ENCODE measurements at regions not wholly inside any gene's neighbourhood (a gene's known extent, or its start where the extent isn't known, plus 50 kb on each side); places are given as distances from the start of the nearest gene placed in this dataset.
A peak's percentile ranks its signal among the peaks of the same experiment; 100 is the strongest.

DNA sequence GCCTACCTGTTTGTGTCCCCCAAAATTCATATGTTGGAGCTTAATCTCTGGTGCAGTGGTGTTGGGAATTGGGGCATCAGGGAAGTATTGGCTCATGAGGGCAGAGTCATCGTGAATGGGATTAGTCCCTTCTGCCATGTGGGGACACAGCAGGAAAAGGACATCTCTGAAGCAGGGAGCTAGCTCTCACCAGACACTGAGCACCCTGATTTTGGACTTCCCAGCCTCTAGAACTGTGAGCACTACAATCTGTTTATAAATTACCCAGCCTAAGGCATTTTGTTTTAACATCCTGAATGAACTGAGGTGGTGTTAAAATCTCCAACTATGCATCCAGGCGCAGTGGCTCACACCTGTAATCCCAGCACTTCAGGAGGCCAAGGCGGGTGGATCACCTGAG is 206.0 kb downstream of the SEC14L1 start:
- DNase-seq (ENCODE audit: low spot score in 2 of 2) = no peak
- no peaks in the 10 kb centered on the region for H3K27me3 ChIP-seq
- H3K4me3 ChIP-seq = no peak overlapping the region
- no peak for TF ChIP-seq POLR2AphosphoS5 (IDR thresholded peaks at IDR 0.05)
- no peak for TF ChIP-seq CTCF (IDR thresholded peaks at IDR 0.05)
- TF ChIP-seq POLR2A (IDR thresholded peaks at IDR 0.05) = no peak
- intact Hi-C loops (cut with DNase I; ENCODE audit: low total_unique reads) = loop anchor here (10.0 kb wide), 1 partner anchor 1882 kb away; no protein-coding TSS in a partner anchor
- H3K27ac ChIP-seq = no peak overlapping the region
- no peaks in the 10 kb centered on the region for H3K9me3 ChIP-seq
- peaks cover 0 to 5% of the 10 kb centered on the region in 2 donors for H3K4me1 ChIP-seq
- H3K36me3 ChIP-seq = no peaks in the 10 kb centered on the region

DNA sequence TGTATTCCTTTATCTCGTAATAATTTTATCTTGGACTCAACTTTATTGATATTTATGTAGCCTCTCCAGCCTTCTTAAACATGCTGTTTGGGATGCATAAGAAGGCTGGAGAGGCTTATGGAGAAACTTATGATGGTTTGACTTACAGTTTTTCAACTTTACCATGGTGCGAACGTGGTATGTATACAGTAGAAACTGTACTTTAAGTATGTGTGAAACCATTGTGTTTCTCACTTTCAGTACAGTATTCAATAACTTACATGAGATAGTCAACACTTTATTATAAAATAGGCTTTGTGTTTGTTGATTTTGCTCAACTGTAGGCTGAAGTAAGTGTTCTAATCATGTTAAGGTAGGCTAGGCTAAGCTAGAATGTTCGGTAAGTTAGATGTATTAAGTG is 206.8 kb downstream of the SEC14L1 start:
- DNase-seq (ENCODE audit: low spot score in 2 of 2) = no peak
- H3K27ac ChIP-seq = no peak overlapping the region
- no peaks in the 10 kb centered on the region for H3K27me3 ChIP-seq
- H3K36me3 ChIP-seq = no peaks in the 10 kb centered on the region
- TF ChIP-seq POLR2AphosphoS5 (IDR thresholded peaks at IDR 0.05) (no peak), POLR2A (IDR thresholded peaks at IDR 0.05) (no peak), CTCF (IDR thresholded peaks at IDR 0.05) (no peak)
- H3K9me3 ChIP-seq = no peaks in the 10 kb centered on the region
- H3K4me3 ChIP-seq = no peak overlapping the region
- H3K4me1 ChIP-seq = peaks cover 0 to 5% of the 10 kb centered on the region in 2 donors
- intact Hi-C loops (cut with DNase I; ENCODE audit: low total_unique reads) = loop anchor here (10.0 kb wide), 1 partner anchor 1883 kb away; no protein-coding TSS in a partner anchor

DNA sequence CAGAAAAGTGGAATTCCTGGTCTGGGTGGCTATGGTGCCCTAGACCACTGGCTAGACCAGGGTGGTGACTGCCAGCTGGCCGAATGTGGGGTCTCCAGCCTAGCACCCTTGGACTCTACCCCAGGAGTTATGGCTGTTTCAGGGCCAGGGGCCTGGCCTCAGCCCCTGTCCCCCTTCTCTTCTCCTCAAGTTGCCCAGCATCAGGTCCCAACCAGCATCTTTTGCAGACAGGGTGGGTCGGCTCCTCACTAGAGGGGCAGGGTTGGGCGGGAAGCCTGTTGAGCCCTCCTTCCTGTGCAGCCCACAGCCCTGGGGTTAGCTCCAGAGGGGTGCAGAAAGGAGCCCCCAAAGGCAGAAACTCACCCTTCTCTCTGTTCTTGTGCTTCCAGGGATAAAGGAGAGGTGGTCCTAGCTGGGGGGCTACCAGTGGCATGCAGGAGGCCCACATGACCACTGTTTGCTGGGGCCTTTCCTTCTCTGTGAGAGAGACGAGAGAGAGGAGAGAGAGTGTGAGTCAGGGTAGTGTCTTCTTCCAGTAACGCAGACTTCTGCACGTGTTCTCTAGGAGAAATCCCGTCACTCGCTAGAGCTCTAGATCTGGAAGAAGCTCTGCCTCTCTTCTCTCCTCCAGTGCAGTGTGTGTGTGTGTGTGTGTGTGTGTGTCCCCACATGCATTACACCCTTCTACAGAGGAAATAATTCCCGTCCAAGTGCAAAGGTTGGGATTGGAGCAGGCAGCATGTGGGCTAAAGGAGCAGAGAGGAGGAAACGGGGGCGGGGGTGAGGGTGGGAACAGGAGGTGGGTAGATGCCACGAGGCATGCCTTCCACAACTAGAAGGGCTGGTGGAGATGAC is 209.4 kb downstream of the SEC14L1 start:
- Histone ChIP-seq H3K4me1 (peaks cover 0 to 5% of the 10 kb centered on the region in 2 donors), H3K4me3 (no peak overlapping the region), H3K36me3 (no peaks in the 10 kb centered on the region), H3K27ac (peak overlapping the region; percentile 50 to 89), H3K9me3 (no peaks in the 10 kb centered on the region), H3K27me3 (no peaks in the 10 kb centered on the region)
- no peak for TF ChIP-seq POLR2AphosphoS5 (IDR thresholded peaks at IDR 0.05)
- no peak for TF ChIP-seq POLR2A (IDR thresholded peaks at IDR 0.05)
- no peak for TF ChIP-seq CTCF (IDR thresholded peaks at IDR 0.05)
- intact Hi-C loops (cut with DNase I; ENCODE audit: low total_unique reads) = loop anchor here (10.0 kb wide), 1 partner anchor 1885 kb away; no protein-coding TSS in a partner anchor
- DNase-seq (ENCODE audit: low spot score in 2 of 2) = peak in 1 of 2 donors; percentile 27

DNA sequence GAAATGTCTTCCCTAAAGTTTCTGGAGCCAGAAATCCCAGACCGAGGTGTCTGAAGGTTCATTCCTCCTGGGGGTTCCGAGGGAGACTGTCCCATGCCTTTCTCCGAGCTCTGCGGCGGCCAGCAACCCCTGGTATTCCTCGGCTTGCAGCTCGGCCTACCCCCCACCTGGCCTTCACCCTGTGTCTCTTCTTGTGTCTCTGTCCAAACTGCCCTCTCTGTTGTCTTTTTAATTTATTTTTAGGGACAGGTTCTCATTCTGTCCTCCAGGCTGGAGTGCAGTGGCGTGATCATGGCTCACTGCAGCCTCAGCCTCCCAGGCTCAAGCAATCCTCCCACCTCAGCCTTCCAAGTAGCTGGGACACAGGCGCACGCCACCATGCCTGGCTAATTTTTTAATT is 211.7 kb downstream of the SEC14L1 start:
- H3K36me3 ChIP-seq = no peaks in the 10 kb centered on the region
- DNase-seq (ENCODE audit: low spot score in 2 of 2) = peak in 1 of 2 donors; percentile 27
- H3K27me3 ChIP-seq = no peaks in the 10 kb centered on the region
- no peak overlapping the region for H3K27ac ChIP-seq
- intact Hi-C loops (cut with DNase I; ENCODE audit: low total_unique reads) = no loop called here
- H3K4me1 ChIP-seq = peaks cover 0 to 5% of the 10 kb centered on the region in 2 donors
- H3K4me3 ChIP-seq = no peak overlapping the region
- H3K9me3 ChIP-seq = no peaks in the 10 kb centered on the region
- TF ChIP-seq POLR2AphosphoS5 (IDR thresholded peaks at IDR 0.05) (no peak), POLR2A (IDR thresholded peaks at IDR 0.05) (no peak), CTCF (IDR thresholded peaks at IDR 0.05) (no peak)

DNA sequence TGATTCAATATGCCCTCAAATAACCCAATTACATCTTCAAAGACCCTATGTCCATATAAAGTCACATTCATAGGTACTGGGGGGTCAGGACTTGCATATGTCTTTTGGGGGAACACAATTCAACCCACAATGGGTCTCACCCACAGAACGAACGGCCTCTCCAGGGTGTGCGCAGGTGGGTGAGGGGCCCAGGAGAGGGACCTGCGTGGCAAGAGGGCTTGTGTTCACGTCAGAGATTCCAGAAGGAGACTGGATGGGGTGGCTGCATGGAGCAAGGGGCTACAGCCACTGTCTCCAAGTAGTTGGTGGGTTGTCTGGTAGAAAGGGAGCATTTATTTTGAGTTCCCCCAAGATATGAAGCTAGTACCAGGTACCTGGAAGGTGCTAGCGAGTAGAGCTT is 212.2 kb downstream of the SEC14L1 start:
- no peaks in the 10 kb centered on the region for H3K27me3 ChIP-seq

More for the DNA sequence above, 212.2 kb downstream of the SEC14L1 start:
- DNase-seq (ENCODE audit: low spot score in 2 of 2) = peak in 1 of 2 donors; percentile 37
- H3K4me3 ChIP-seq = no peak overlapping the region
- H3K27ac ChIP-seq = no peak overlapping the region
- intact Hi-C loops (cut with DNase I; ENCODE audit: low total_unique reads) = loop anchor here (1.0 kb wide), 1 partner anchor 33 kb away; no protein-coding TSS in a partner anchor
- TF ChIP-seq CTCF (IDR thresholded peaks at IDR 0.05) = no peak
- no peak for TF ChIP-seq POLR2AphosphoS5 (IDR thresholded peaks at IDR 0.05)
- no peak for TF ChIP-seq POLR2A (IDR thresholded peaks at IDR 0.05)
- no peaks in the 10 kb centered on the region for H3K9me3 ChIP-seq
- no peaks in the 10 kb centered on the region for H3K36me3 ChIP-seq
- peaks cover 0 to 5% of the 10 kb centered on the region in 2 donors for H3K4me1 ChIP-seq

All from breast epithelium (tissue), 4 donors.